ENCODE measurements at regions not wholly inside any gene's neighbourhood (a gene's known extent, or its start where the extent isn't known, plus 50 kb on each side); places are given as distances from the start of the nearest gene placed in this dataset.

DNA sequence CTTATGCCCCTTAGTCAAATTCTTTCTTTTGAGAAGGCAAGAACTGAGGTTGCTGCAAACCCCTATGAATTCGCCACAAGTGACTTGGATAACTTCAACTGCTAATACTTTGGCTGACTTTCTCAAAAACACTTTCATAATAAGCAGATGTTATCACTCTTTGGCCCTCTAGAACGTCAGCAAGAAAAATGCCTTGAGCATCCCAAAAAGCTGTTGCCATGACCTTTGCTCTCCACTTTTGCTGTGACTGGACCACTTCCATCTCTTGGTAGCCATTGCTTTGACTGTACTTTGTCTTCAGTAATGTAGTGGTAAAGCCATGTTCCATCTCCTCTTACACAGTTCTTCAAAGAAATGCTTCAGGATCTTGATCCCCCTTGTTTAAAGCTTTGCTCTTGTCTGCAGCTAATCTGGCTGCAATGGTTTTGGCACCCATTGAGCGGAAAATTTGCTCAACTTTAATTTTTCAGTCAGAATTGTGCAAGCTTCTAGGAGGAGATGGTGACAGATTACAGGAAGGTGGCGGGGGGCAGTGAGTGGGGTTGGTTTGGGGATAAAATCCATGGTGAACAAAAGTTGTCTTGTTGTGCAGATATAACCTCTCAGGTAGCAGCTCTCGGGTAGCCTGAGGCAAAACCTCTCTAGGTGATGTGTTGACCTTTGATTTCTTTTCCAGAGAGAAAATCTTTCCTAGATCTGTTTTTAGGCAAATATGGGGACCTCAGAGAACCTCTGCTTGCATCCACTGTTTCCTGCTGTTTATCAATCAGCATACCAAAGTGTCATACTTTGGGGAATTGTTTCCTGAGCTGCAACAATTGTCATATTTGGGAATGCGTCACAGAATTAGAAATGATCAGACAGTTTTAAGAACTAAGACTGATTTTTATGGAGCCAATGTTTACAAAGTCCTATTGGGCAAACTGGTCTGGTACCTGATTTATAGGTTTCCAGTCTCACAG lies 83.6 kb downstream of the CCR1 start:
- peaks cover 21% of the 10 kb centered on the region for H3K4me1 Mint-ChIP-seq
- no peaks in the 10 kb centered on the region for H3K36me3 Mint-ChIP-seq (ENCODE audit: insufficient read depth)
- no peak overlapping the region for H3K4me3 Mint-ChIP-seq
- DNase-seq (ENCODE audit: low spot score in 2 of 2) (no peak), ATAC-seq (replicated peaks; ENCODE audit: extremely low read depth, poor library complexity, severe bottlenecking) (no peak)
- H3K27ac Mint-ChIP-seq (ENCODE audit: low read depth) = no peak overlapping the region
- peaks cover 5% of the 10 kb centered on the region for H3K9me3 Mint-ChIP-seq
- H3K27me3 Mint-ChIP-seq = no peaks in the 10 kb centered on the region

- H3K27me3 Mint-ChIP-seq = no peaks in the 10 kb centered on the region
- H3K36me3 Mint-ChIP-seq (ENCODE audit: insufficient read depth) = no peaks in the 10 kb centered on the region
- H3K4me3 Mint-ChIP-seq = no peak overlapping the region
- DNase-seq (ENCODE audit: low spot score in 2 of 2) (no peak), ATAC-seq (replicated peaks; ENCODE audit: extremely low read depth, poor library complexity, severe bottlenecking) (no peak)
- H3K9me3 Mint-ChIP-seq = peaks cover 5% of the 10 kb centered on the region
- H3K27ac Mint-ChIP-seq (ENCODE audit: low read depth) = no peak overlapping the region
- H3K4me1 Mint-ChIP-seq = peaks cover 13% of the 10 kb centered on the region
These were observed 84.5 kb downstream of the CCR1 start for GRCh38 chr3:46123646-46124045.

- Mint-ChIP-seq H3K4me1 (peaks cover 11% of the 10 kb centered on the region), H3K36me3 (ENCODE audit: insufficient read depth) (no peaks in the 10 kb centered on the region), H3K9me3 (peaks cover 5% of the 10 kb centered on the region), H3K27ac (ENCODE audit: low read depth) (no peak overlapping the region), H3K27me3 (no peaks in the 10 kb centered on the region), H3K4me3 (no peak overlapping the region)
- DNase-seq (ENCODE audit: low spot score in 2 of 2) (no peak), ATAC-seq (replicated peaks; ENCODE audit: extremely low read depth, poor library complexity, severe bottlenecking) (no peak)
These were observed 86.0 kb downstream of the CCR1 start for GRCh38 chr3:46122091-46122490.

DNA sequence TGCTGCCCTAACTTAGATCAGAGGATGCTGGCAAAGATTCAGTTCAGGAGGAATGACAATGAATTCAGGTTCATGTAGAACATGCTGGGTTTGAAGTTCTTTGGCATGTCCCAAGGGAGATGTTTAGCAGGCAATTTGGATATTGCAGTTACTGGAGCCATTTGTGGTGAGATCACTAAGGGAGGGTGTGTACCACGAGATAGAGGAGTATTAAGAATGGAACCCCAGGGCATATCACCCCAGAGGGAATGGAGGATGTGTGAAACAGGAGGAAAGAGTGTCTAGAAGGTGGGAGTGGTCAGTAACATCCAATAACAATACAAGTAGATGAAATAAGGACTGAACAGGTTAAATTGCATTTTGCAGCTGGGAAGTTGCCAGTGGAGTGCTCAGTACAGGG lies 87.1 kb downstream of the CCR1 start:
- ATAC-seq (replicated peaks; ENCODE audit: extremely low read depth, poor library complexity, severe bottlenecking) (no peak), DNase-seq (ENCODE audit: low spot score in 2 of 2) (no peak)
- no peak overlapping the region for H3K27ac Mint-ChIP-seq (ENCODE audit: low read depth)
- no peaks in the 10 kb centered on the region for H3K36me3 Mint-ChIP-seq (ENCODE audit: insufficient read depth)
- H3K4me3 Mint-ChIP-seq = no peak overlapping the region
- no peaks in the 10 kb centered on the region for H3K27me3 Mint-ChIP-seq
- peaks cover 5% of the 10 kb centered on the region for H3K9me3 Mint-ChIP-seq
- H3K4me1 Mint-ChIP-seq = peaks cover 11% of the 10 kb centered on the region

- Mint-ChIP-seq H3K4me3 (no peak overlapping the region), H3K27me3 (no peaks in the 10 kb centered on the region), H3K36me3 (ENCODE audit: insufficient read depth) (no peaks in the 10 kb centered on the region), H3K27ac (ENCODE audit: low read depth) (no peak overlapping the region), H3K4me1 (peaks cover 11% of the 10 kb centered on the region), H3K9me3 (peaks cover 5% of the 10 kb centered on the region)
- DNase-seq (ENCODE audit: low spot score in 2 of 2) (no peak), ATAC-seq (replicated peaks; ENCODE audit: extremely low read depth, poor library complexity, severe bottlenecking) (no peak)
These were observed 88.2 kb downstream of the CCR1 start for GRCh38 chr3:46119709-46120498.

DNA sequence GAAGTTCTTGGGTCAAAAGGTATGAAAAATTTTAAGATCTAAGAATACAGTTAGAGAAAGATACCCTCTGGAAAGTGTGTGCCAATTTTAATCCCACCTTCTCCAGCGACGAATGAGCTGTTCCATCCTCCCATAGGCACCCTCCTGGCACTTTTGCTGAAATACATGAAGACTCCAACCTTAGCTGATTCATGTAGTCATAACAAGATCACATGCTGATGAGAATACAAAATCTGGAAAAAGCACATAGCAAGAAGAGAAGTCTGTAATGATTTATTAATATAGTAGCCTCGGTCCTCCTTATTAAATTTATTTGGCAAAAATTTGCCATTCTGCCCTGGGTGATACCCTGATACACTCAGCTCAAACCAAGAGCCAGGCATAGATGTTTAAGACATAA lies 88.9 kb downstream of the CCR1 start:
- no peak overlapping the region for H3K27ac Mint-ChIP-seq (ENCODE audit: low read depth)

DNA sequence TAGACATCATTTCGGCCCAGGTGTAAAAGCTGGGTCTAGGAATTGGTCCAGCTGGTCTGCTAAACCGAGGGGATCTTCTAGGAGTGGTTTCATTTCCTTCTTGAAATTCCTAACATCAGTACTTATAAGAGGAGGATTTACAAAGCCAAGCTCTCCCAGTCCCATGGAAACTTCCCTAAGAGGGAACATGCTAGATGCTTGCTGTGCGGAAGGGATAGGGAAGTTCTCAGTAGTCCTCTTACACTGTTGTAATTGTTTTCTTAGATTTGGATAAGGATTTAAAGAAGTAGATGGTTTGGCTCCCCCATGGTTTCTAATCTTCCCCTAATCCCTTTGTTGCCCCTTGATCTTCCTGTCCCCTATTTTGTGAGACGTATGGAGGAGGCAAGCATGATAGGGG lies 89.7 kb upstream of the XCR1 start:
- Mint-ChIP-seq H3K9me3 (peaks cover 5% of the 10 kb centered on the region), H3K4me1 (peaks cover 24% of the 10 kb centered on the region), H3K36me3 (ENCODE audit: insufficient read depth) (peaks cover 2% of the 10 kb centered on the region), H3K27me3 (no peaks in the 10 kb centered on the region), H3K4me3 (no peak overlapping the region), H3K27ac (ENCODE audit: low read depth) (no peak overlapping the region)
- ATAC-seq (replicated peaks; ENCODE audit: extremely low read depth, poor library complexity, severe bottlenecking) (no peak), DNase-seq (ENCODE audit: low spot score in 2 of 2) (no peak)

More for the DNA sequence above, 88.9 kb downstream of the CCR1 start:
- Mint-ChIP-seq H3K4me3 (no peak overlapping the region), H3K4me1 (peaks cover 16% of the 10 kb centered on the region), H3K27me3 (no peaks in the 10 kb centered on the region), H3K36me3 (ENCODE audit: insufficient read depth) (no peaks in the 10 kb centered on the region), H3K9me3 (peaks cover 5% of the 10 kb centered on the region)
- no peak for DNase-seq (ENCODE audit: low spot score in 2 of 2)
- no peak for ATAC-seq (replicated peaks; ENCODE audit: extremely low read depth, poor library complexity, severe bottlenecking)

DNA sequence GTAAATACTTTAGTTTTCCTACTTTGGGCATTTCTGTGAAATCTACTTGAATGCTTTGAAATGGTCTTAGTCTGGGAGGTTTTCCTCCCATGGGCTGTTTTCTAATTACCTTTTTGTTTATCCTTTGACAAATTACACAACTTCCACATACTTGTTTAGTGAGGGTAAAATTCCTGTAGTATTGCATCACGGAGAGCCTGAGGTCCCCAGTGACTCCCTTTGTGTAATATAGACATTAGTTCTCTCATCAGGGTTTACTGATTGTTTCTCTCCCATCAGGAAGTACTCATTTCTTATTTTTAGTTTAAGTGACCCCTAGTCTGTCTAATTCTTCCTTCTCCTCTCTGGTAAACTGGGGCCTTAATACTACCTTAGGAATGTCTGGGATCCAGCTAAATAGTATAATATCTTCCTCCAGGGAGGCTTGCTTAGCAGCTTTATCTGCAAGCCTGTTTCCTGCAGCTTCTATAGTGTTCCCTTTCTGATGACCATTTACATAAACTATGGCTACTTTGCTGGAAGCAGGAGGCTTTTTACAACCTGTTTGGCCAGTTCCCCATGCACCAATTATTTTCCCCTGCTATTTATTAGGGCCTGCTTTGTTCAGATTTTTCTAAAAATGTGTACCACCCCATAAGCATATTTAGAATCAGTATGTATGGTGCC lies 87.2 kb upstream of the XCR1 start:
- ATAC-seq (replicated peaks; ENCODE audit: extremely low read depth, poor library complexity, severe bottlenecking) (no peak), DNase-seq (ENCODE audit: low spot score in 2 of 2) (no peak)
- Mint-ChIP-seq H3K9me3 (no peaks in the 10 kb centered on the region), H3K36me3 (ENCODE audit: insufficient read depth) (peaks cover 2% of the 10 kb centered on the region), H3K27me3 (no peaks in the 10 kb centered on the region), H3K4me3 (no peak overlapping the region), H3K27ac (ENCODE audit: low read depth) (no peak overlapping the region), H3K4me1 (peaks cover 36% of the 10 kb centered on the region)

- Mint-ChIP-seq H3K36me3 (ENCODE audit: insufficient read depth) (peaks cover 2% of the 10 kb centered on the region), H3K27me3 (no peaks in the 10 kb centered on the region), H3K27ac (ENCODE audit: low read depth) (no peak overlapping the region), H3K9me3 (no peaks in the 10 kb centered on the region), H3K4me3 (no peak overlapping the region), H3K4me1 (peaks cover 44% of the 10 kb centered on the region)
- ATAC-seq (replicated peaks; ENCODE audit: extremely low read depth, poor library complexity, severe bottlenecking) = no peak
- no peak for DNase-seq (ENCODE audit: low spot score in 2 of 2)
These were observed 86.3 kb upstream of the XCR1 start for GRCh38 chr3:46113608-46114007.

GRCh38 chr3:46112984-46113383 lies 85.7 kb upstream of the XCR1 start:
- peaks cover 4% of the 10 kb centered on the region for H3K36me3 Mint-ChIP-seq (ENCODE audit: insufficient read depth)
- DNase-seq (ENCODE audit: low spot score in 2 of 2) (no peak), ATAC-seq (replicated peaks; ENCODE audit: extremely low read depth, poor library complexity, severe bottlenecking) (no peak)
- H3K4me1 Mint-ChIP-seq = peaks cover 51% of the 10 kb centered on the region
- H3K27me3 Mint-ChIP-seq = no peaks in the 10 kb centered on the region
- no peak overlapping the region for H3K4me3 Mint-ChIP-seq
- no peak overlapping the region for H3K27ac Mint-ChIP-seq (ENCODE audit: low read depth)
- no peaks in the 10 kb centered on the region for H3K9me3 Mint-ChIP-seq

GRCh38 chr3:46112296-46112695 lies 85.0 kb upstream of the XCR1 start:
- Mint-ChIP-seq H3K9me3 (no peaks in the 10 kb centered on the region), H3K27ac (ENCODE audit: low read depth) (no peak overlapping the region), H3K4me3 (no peak overlapping the region), H3K36me3 (ENCODE audit: insufficient read depth) (peaks cover 4% of the 10 kb centered on the region), H3K27me3 (no peaks in the 10 kb centered on the region), H3K4me1 (peaks cover 58% of the 10 kb centered on the region)
- ATAC-seq (replicated peaks; ENCODE audit: extremely low read depth, poor library complexity, severe bottlenecking) (no peak), DNase-seq (ENCODE audit: low spot score in 2 of 2) (no peak)

DNA sequence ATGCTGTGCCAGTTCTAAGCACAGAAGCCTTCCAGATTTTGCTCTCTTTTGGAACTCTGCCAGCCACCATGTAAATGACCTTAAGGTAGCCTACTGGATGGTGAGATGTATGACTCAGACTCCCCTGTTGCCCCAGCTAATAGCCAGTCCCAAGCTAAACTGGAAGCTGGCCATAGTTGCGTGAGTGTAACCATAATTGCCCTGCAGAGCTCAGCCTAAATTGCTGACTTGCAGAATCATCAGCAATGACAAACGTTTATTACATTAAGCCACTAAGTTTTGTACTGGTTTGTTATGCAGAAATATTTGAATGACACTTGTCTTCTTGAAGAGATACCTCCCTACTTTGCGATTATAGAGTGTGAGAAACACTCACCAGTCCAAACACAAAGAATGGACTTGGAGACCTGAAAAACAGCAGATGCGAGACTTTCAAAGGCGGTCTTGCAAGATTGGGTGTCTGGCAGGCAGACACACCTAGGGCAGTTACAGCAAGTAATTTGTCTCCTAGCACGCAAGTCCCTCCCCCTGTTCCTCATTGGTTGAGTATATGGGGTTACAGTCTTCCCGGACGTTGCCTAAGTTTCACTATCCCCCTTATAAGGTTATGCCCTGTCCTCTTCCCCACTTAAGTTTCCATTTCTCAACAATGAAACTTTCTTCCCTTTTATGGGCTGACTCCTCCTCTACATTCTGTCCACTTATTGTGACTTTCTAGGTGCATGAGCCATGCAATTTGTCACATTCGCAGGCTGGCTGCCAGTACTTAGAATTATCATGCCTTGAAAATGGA lies 83.6 kb upstream of the XCR1 start:
- peak overlapping the region; percentile 6 for H3K4me3 Mint-ChIP-seq
- H3K36me3 Mint-ChIP-seq (ENCODE audit: insufficient read depth) = peaks cover 4% of the 10 kb centered on the region
- no peaks in the 10 kb centered on the region for H3K9me3 Mint-ChIP-seq
- DNase-seq (ENCODE audit: low spot score in 2 of 2) = no peak
- no peaks in the 10 kb centered on the region for H3K27me3 Mint-ChIP-seq
- H3K27ac Mint-ChIP-seq (ENCODE audit: low read depth) = peak overlapping the region; percentile 39
- ATAC-seq (replicated peaks; ENCODE audit: extremely low read depth, poor library complexity, severe bottlenecking) = no peak
- H3K4me1 Mint-ChIP-seq = peaks cover 65% of the 10 kb centered on the region

All from central memory CD8-positive, alpha-beta T cell (primary cell).